IgD-negative memory B cell (primary cell): ENCODE measurements at regions not wholly inside any gene's neighbourhood (a gene's known extent, or its start where the extent isn't known, plus 50 kb on each side); places are given as distances from the start of the nearest gene placed in this dataset.

Experiments used
- H3K27ac Mint-ChIP-seq, 3 donors: one replicate each; pipeline ENCODE4 v1.8.0; 2020 to 2022; ENCODE audit warnings: mild to moderate bottlenecking in 3 of 3, mixed read lengths in 3 of 3, moderate library complexity in 1 of 3
- H3K27me3 Mint-ChIP-seq: one replicate; pipeline ENCODE4 v1.8.0; 2021; ENCODE audit warnings: mixed read lengths
- H3K36me3 Mint-ChIP-seq: one replicate; pipeline ENCODE4 v1.8.0; 2020; ENCODE audit warnings: mild to moderate bottlenecking, mixed read lengths
- H3K4me1 Mint-ChIP-seq, 3 donors: one replicate each; pipeline ENCODE4 v1.8.0; 2020 to 2022; ENCODE audit warnings: mixed read lengths in 3 of 3, mild to moderate bottlenecking in 1 of 3
- H3K4me3 Mint-ChIP-seq, 4 donors: one replicate each; pipeline ENCODE4 v1.8.0; 2020 to 2022; ENCODE audit warnings: mild to moderate bottlenecking in 4 of 4, mixed read lengths in 4 of 4, moderate library complexity in 3 of 4
- H3K9me3 Mint-ChIP-seq, 3 donors: one replicate each; pipeline ENCODE4 v1.8.0; 2020 to 2021; ENCODE audit warnings: mixed read lengths in 3 of 3, mild to moderate bottlenecking in 1 of 3

- no peak overlapping the region for H3K27ac Mint-ChIP-seq
- no peak overlapping the region for H3K4me3 Mint-ChIP-seq
- H3K27me3 Mint-ChIP-seq, result no peaks in the 10 kb centered on the region
- H3K4me1 Mint-ChIP-seq, result no peaks in the 10 kb centered on the region
- H3K9me3 Mint-ChIP-seq, result peaks cover 0 to 3% (median 0%) of the 10 kb centered on the region in 3 donors
- no peaks in the 10 kb centered on the region for H3K36me3 Mint-ChIP-seq
Measured at GRCh38 chr13:69545551-69545950, 562.1 kb upstream of the ATXN8OS start.

GRCh38 chr13:69524459-69525150 is 583.0 kb upstream of the ATXN8OS start:
- H3K4me1 Mint-ChIP-seq, result no peaks in the 10 kb centered on the region
- no peaks in the 10 kb centered on the region for H3K9me3 Mint-ChIP-seq
- no peak overlapping the region for H3K27ac Mint-ChIP-seq
- no peaks in the 10 kb centered on the region for H3K36me3 Mint-ChIP-seq
- no peaks in the 10 kb centered on the region for H3K27me3 Mint-ChIP-seq
- H3K4me3 Mint-ChIP-seq, result no peak overlapping the region

DNA sequence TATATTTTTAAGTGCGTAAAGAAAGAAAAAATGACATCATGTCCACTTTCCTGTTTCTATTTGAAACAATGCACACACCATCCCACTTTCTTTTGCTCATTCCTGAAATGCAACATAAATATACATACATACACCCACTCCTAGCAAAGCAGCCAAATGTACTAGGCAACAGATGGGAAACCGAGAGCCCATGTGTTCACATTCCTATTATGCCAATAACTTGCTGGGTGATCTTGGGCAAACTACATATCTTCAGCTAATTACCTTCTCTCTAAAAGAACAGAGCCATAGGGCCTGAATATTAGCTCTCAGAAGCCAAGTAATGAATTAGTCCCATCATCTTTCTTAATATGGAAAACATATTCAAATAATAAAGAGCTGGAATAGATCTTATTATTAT is 610.6 kb upstream of the ATXN8OS start:
- Mint-ChIP-seq H3K36me3 (no peaks in the 10 kb centered on the region), H3K27me3 (no peaks in the 10 kb centered on the region), H3K27ac (no peak overlapping the region), H3K4me3 (peak overlapping the region in 1 of 4 donors; percentile 2), H3K4me1 (no peaks in the 10 kb centered on the region), H3K9me3 (peaks cover 0 to 4% (median 1%) of the 10 kb centered on the region in 3 donors)

DNA sequence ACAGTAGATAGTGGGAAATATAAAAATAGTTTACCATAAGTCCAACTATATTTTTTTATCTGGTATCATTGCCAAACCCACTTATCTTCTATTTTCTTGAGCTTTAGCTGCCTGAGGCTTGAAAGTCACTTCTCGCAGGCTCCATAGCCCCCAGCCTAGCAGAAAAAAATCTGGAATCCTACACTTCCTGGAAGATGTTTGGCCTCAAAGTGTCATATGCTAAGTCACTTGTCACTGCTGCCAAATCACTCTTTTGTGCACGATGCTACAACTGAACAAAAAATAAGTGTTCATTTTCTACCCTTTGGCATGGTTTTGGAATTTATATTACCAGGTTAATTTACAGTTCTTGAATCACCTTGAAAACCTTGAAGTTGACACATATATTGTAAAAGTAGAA is 612.5 kb upstream of the ATXN8OS start:
- no peaks in the 10 kb centered on the region for H3K27me3 Mint-ChIP-seq
- no peaks in the 10 kb centered on the region for H3K36me3 Mint-ChIP-seq
- H3K27ac Mint-ChIP-seq, result no peak overlapping the region
- H3K4me1 Mint-ChIP-seq, result no peaks in the 10 kb centered on the region
- H3K4me3 Mint-ChIP-seq, result no peak overlapping the region
- peaks cover 2 to 4% (median 3%) of the 10 kb centered on the region in 3 donors for H3K9me3 Mint-ChIP-seq

DNA sequence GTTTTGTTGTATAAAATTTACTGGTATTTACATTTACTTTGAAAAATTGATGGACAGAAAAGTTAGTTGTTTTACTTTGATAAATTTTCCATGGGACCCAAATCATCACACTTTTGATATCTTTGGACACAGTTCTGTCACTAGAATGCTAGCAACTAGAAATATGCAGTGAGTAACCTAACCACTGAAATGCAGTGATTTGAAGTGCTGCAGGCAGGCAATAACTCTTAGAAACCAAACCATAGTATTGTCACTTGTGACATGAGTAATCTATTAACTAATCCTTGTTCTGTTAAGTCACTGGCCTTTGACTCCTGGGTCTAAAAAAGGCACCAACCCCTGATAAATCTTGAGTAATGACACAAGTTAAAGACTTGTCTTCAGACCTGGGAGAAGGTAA is 620.0 kb upstream of the ATXN8OS start:
- Mint-ChIP-seq H3K4me1 (no peaks in the 10 kb centered on the region), H3K27me3 (no peaks in the 10 kb centered on the region), H3K9me3 (peaks cover 0 to 8% (median 4%) of the 10 kb centered on the region in 3 donors), H3K36me3 (no peaks in the 10 kb centered on the region), H3K4me3 (no peak overlapping the region), H3K27ac (no peak overlapping the region)

GRCh38 chr13:69485991-69486592 is 621.5 kb upstream of the ATXN8OS start:
- Mint-ChIP-seq H3K9me3 (peaks cover 0 to 5% (median 4%) of the 10 kb centered on the region in 3 donors), H3K36me3 (no peaks in the 10 kb centered on the region), H3K4me3 (no peak overlapping the region), H3K27me3 (no peaks in the 10 kb centered on the region), H3K4me1 (no peaks in the 10 kb centered on the region), H3K27ac (no peak overlapping the region)

- no peaks in the 10 kb centered on the region for H3K36me3 Mint-ChIP-seq
- H3K27ac Mint-ChIP-seq, result no peak overlapping the region
- H3K4me1 Mint-ChIP-seq, result no peaks in the 10 kb centered on the region
- no peak overlapping the region for H3K4me3 Mint-ChIP-seq
- peaks cover 0 to 3% (median 2%) of the 10 kb centered on the region in 3 donors for H3K9me3 Mint-ChIP-seq
- H3K27me3 Mint-ChIP-seq, result no peaks in the 10 kb centered on the region
Measured at GRCh38 chr13:69477451-69477850, 630.2 kb upstream of the ATXN8OS start.

DNA sequence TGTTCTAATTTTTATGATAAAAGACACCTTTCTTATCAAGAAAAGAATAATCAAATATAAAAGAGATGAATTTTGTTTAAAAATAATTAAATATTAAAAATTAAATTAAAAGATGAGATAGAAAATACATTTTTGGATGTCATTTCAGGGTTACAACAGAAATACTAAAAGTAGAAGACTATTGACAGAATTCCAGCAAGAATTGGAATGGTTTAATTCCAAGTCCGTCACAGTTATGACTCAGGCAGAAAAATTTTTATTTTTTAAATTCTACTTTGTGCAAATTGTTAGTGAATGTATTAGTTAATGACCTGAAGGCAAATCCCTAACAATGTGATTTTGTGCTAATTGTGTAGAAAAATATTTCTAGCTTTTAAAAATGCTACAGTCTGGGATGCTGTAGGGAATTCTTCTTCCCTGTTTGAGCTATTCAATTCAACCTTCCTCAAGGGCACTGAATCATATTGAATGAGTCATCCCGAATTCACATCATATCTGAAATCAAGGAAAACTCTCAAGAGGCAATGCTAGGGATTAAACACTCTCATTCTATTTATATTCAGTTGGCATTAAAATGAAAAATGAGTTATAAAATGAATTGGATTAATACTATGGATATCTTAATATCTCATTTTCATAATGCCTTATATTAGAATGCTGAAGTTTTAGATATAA is 633.5 kb upstream of the ATXN8OS start:
- H3K4me3 Mint-ChIP-seq, result no peak overlapping the region
- no peaks in the 10 kb centered on the region for H3K36me3 Mint-ChIP-seq
- no peaks in the 10 kb centered on the region for H3K9me3 Mint-ChIP-seq
- no peaks in the 10 kb centered on the region for H3K27me3 Mint-ChIP-seq
- H3K27ac Mint-ChIP-seq, result no peak overlapping the region
- H3K4me1 Mint-ChIP-seq, result no peaks in the 10 kb centered on the region

DNA sequence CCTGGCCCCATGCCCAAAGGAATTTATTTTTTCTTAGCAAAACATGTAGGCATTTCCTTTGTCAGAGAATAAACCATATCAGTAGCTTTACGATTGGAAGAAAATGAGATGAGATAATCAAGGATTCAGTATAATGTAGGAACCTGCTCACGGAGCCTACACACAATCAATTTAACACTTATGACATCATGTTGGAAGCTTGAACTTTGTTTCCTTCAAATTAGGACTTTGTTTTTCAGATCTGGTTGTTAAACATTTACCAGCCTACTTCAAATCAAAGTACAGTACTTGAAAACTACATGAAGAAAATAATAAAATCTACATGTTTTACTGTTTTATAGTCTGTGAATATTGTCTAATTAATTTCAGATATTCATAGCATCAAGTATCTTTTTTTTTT is 639.0 kb upstream of the ATXN8OS start:
- Mint-ChIP-seq H3K4me1 (no peaks in the 10 kb centered on the region), H3K27ac (no peak overlapping the region), H3K9me3 (no peaks in the 10 kb centered on the region), H3K4me3 (no peak overlapping the region), H3K36me3 (no peaks in the 10 kb centered on the region), H3K27me3 (no peaks in the 10 kb centered on the region)

DNA sequence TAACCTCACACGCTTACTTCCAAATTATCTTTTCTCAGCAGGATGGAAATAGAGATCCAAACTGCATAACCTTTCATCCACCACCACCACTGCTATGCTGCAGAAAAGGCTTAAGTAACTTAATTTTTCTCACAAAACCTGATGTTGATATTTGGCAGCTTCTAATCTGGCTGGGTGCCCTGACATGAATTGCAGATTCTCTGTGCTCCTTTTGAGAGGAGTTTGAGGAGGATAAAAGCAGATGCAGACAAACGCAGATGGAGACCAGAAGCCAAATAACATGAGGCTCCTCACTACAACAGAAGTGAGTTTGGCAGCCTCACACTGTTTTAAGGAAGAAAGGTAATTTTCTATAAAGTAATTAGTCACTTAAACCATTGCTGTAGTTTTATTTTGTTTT is 646.2 kb upstream of the ATXN8OS start:
- H3K27ac Mint-ChIP-seq, result no peak overlapping the region
- H3K4me3 Mint-ChIP-seq, result no peak overlapping the region
- H3K27me3 Mint-ChIP-seq, result no peaks in the 10 kb centered on the region
- H3K4me1 Mint-ChIP-seq, result no peaks in the 10 kb centered on the region
- H3K9me3 Mint-ChIP-seq, result peaks cover 0 to 3% (median 2%) of the 10 kb centered on the region in 3 donors
- no peaks in the 10 kb centered on the region for H3K36me3 Mint-ChIP-seq

DNA sequence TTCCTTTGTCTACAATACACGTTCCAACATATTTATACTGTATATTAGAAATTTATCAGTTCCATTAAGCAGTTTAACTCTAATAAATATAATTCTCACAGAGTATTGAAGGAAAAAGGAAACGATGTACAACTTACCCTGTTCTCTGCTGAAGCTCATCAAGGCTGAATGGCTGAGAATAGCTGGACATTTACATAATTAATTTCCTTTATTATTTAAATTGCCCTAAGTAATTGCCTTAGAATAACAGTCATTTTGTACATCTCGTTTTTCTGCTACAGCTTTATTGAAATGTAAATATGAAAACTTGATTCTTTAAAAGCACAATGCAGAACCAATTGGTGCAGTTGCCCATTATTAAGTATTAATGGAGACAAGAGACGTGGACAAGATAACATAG is 648.3 kb upstream of the ATXN8OS start:
- no peaks in the 10 kb centered on the region for H3K36me3 Mint-ChIP-seq
- no peak overlapping the region for H3K4me3 Mint-ChIP-seq
- no peaks in the 10 kb centered on the region for H3K4me1 Mint-ChIP-seq
- H3K9me3 Mint-ChIP-seq, result peaks cover 0 to 6% (median 2%) of the 10 kb centered on the region in 3 donors
- H3K27ac Mint-ChIP-seq, result no peak overlapping the region
- no peaks in the 10 kb centered on the region for H3K27me3 Mint-ChIP-seq

- Mint-ChIP-seq H3K27me3 (no peaks in the 10 kb centered on the region), H3K36me3 (no peaks in the 10 kb centered on the region), H3K4me3 (no peak overlapping the region), H3K4me1 (no peaks in the 10 kb centered on the region), H3K9me3 (peaks cover 0 to 6% (median 2%) of the 10 kb centered on the region in 3 donors), H3K27ac (no peak overlapping the region)
Measured at GRCh38 chr13:69458013-69458412, 649.6 kb upstream of the ATXN8OS start.

DNA sequence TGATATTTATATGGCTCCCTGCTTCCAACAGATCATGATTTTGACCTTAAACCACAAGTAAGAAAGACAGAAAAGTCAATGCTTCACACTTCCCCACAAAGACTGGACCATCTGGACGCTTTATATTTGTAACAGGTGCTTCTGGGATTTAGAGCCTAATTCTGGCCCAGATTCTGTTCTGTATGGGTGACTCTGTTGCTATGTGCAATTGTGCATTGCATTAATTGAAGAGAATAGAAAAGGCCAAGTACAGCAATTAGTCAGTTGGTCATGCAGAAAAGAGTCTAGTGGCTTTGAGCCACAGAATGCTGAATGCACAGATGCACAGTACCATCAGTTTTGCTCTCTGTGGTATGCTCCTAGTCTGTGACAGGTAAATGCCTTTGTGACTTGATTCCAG is 657.4 kb upstream of the ATXN8OS start:
- peaks cover 0 to 4% (median 0%) of the 10 kb centered on the region in 3 donors for H3K9me3 Mint-ChIP-seq
- H3K36me3 Mint-ChIP-seq, result no peaks in the 10 kb centered on the region
- no peaks in the 10 kb centered on the region for H3K4me1 Mint-ChIP-seq
- no peak overlapping the region for H3K4me3 Mint-ChIP-seq
- no peak overlapping the region for H3K27ac Mint-ChIP-seq
- H3K27me3 Mint-ChIP-seq, result no peaks in the 10 kb centered on the region

DNA sequence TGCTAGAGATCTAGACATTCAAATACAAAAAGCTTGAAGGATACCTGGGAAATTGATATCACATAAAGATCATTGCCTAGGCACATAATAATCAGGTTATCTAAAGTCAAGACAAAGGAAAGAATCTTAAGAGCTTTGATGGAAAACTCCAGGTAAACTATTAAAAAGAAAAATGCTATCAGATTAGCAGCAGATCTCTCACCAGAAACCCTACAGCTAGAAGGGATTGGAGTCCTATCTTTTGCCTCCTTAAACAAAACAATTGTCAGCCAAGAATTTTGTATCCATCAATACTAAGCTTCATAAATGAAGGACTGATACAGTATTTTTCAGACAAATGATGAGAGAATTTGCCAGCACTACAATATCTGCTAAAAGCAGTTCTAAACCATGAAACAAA is 682.4 kb upstream of the ATXN8OS start:
- H3K27me3 Mint-ChIP-seq, result no peaks in the 10 kb centered on the region
- H3K4me1 Mint-ChIP-seq, result no peaks in the 10 kb centered on the region
- H3K4me3 Mint-ChIP-seq, result no peak overlapping the region

DNA sequence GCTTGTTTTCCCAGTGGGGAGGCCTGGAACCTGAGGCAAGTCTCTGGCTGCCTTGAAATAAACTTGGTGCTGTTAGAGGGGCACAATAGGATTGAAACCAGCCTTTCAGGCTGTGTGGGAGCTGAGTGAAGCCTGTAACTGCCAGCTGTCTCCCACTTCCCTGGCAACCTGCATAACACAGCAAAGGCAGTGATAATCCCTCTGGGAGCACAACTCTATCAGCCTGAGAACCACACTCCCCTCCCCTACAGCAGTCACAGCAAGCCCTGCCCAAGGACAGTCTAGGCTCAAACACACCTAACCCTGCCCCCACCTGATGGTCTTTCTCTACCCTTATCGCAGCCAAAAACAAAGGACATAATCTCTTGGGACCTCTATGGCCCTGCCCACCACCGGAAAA is 683.8 kb upstream of the ATXN8OS start:
- Mint-ChIP-seq H3K4me1 (no peaks in the 10 kb centered on the region), H3K4me3 (no peak overlapping the region), H3K27me3 (no peaks in the 10 kb centered on the region), H3K36me3 (no peaks in the 10 kb centered on the region), H3K27ac (peak overlapping the region in 1 of 3 donors; percentile 4), H3K9me3 (peaks cover 0 to 36% (median 12%) of the 10 kb centered on the region in 3 donors)

More for the DNA sequence above, 682.4 kb upstream of the ATXN8OS start:
- Mint-ChIP-seq H3K36me3 (no peaks in the 10 kb centered on the region), H3K9me3 (peaks cover 0 to 41% (median 12%) of the 10 kb centered on the region in 3 donors), H3K27ac (no peak overlapping the region)

DNA sequence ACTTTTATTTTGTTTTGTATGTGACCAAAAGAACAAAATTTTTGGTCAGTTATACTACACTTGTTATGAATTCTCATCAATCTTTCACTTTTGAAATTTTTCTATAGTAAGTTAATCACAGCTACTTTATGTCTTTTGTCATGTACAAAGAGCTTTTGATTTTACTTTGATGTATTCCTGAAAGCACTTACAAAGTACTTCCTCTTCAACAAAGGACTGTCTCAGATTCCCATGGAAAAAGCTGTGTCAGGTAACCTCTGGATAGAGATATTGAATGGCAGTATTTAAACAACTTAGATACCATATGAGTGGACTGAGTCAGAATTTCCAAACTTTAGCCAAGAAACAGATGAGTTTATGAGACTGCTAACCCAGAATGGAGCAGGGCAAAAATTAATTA is 689.3 kb upstream of the ATXN8OS start:
- Mint-ChIP-seq H3K4me1 (no peaks in the 10 kb centered on the region), H3K27ac (no peak overlapping the region), H3K36me3 (no peaks in the 10 kb centered on the region), H3K4me3 (no peak overlapping the region), H3K9me3 (peaks cover 0 to 7% (median 2%) of the 10 kb centered on the region in 3 donors), H3K27me3 (no peaks in the 10 kb centered on the region)
